ENCODE measurements at regions not wholly inside any gene's neighbourhood (a gene's known extent, or its start where the extent isn't known, plus 50 kb on each side); places are given as distances from the start of the nearest gene placed in this dataset.

DNA sequence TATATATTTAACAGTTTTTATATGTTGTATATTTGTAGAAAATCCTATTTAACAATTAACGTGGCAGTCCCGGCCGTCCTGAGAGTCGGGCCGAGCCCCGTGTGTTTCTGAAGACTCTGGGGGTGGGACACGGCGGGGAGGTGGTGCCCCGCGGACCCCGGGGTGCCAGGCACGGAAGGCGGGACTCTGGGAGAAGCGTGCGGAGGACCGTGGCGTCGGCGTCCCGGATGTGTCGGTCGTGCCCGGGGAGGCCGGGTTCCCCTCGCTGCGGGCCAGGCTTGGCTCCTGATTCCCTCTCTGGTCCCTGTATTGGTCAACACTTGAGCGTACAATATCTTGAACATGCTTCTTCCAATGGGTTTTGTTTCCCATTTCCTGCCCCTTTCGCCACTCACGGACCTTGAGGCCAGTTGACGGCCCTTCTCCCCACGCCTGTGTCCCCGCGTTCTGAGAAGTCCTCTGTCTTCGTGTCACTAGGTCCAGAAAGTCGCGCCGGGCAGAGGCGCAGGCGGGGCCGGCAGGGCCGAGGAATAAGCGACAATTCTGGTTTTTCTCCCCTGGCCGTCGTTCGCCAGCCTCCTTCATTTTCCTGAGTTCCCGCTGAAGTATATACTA lies 1076.7 kb downstream of the BRD1 start:
- no peak for TF ChIP-seq ZNF70 (CRISPR knock-in tag; IDR thresholded peaks at IDR 0.05)
- TF ChIP-seq, protein P1, sequence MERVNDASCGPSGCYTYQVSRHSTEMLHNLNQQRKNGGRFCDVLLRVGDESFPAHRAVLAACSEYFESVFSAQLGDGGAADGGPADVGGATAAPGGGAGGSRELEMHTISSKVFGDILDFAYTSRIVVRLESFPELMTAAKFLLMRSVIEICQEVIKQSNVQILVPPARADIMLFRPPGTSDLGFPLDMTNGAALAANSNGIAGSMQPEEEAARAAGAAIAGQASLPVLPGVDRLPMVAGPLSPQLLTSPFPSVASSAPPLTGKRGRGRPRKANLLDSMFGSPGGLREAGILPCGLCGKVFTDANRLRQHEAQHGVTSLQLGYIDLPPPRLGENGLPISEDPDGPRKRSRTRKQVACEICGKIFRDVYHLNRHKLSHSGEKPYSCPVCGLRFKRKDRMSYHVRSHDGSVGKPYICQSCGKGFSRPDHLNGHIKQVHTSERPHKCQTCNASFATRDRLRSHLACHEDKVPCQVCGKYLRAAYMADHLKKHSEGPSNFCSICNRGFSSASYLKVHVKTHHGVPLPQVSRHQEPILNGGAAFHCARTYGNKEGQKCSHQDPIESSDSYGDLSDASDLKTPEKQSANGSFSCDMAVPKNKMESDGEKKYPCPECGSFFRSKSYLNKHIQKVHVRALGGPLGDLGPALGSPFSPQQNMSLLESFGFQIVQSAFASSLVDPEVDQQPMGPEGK (CRISPR knock-in tag; IDR thresholded peaks at IDR 0.05; ENCODE audit: borderline replicate concordance): no peak
- no peak for TF ChIP-seq TCF4 (CRISPR knock-in tag; IDR thresholded peaks at IDR 0.05; ENCODE audit: borderline replicate concordance)
- no peak for TF ChIP-seq ZC3H10 (CRISPR knock-in tag; IDR thresholded peaks at IDR 0.05)
- TF ChIP-seq ZFP3 (CRISPR knock-in tag; IDR thresholded peaks at IDR 0.05): no peak
- no peak for TF ChIP-seq TSHZ2 (CRISPR knock-in tag; IDR thresholded peaks at IDR 0.05)

Data from SK-N-SH treated with all-trans-retinoic acid at 6 μM for 48 hours (cell line).